Activated T-helper 2 cell treated with anti-CD3 and anti-CD28 coated beads, Interferon-gamma antibody, Interleukin-2, Interleukin-4, amounts not matched to agents 10 μg/mL and 5 μg/mL and 100 μg/mL, durations not matched to agents 14 hours and 24 hours and 36 hours (primary cell): ENCODE measurements at regions not wholly inside any gene's neighbourhood (a gene's known extent, or its start where the extent isn't known, plus 50 kb on each side); places are given as distances from the start of the nearest gene placed in this dataset.
"Not testable (repeated sequence)": the region's sequence is repeated elsewhere in the genome, so short reads cannot be mapped to it uniquely, and the experiment has no call there.

Experiments used
- DNase-seq: peaks from one replicate; pipeline ENCODE4 v3.0.0; 2021; ENCODE audit warnings: low spot score
- H3K27ac Mint-ChIP-seq: one replicate; pipeline ENCODE4 v1.8.0; 2021; ENCODE audit warnings: mixed read lengths
- H3K27me3 Mint-ChIP-seq: one replicate; pipeline ENCODE4 v1.8.0; 2021; ENCODE audit warnings: low read depth, mixed read lengths
- H3K36me3 Mint-ChIP-seq: one replicate; pipeline ENCODE4 v1.8.0; 2021; ENCODE audit warnings: low read depth, mixed read lengths
- H3K4me1 Mint-ChIP-seq: one replicate; pipeline ENCODE4 v1.8.0; 2021; ENCODE audit warnings: low read depth, mixed read lengths
- H3K4me3 Mint-ChIP-seq: one replicate; pipeline ENCODE4 v1.8.0; 2021; ENCODE audit warnings: low read depth, mild to moderate bottlenecking, moderate library complexity, mixed read lengths
- H3K9me3 Mint-ChIP-seq: one replicate; pipeline ENCODE4 v1.8.0; 2021; ENCODE audit warnings: mixed read lengths
- intact Hi-C: fragments of 100-400 bp; cut with micrococcal nuclease; formaldehyde crosslinking; loops from one replicate; pipeline ENCODE4 v1.15.1; 2023

GRCh38 chr2:209147981-209148380 lies 275.9 kb upstream of the MAP2 start:
- H3K4me3 Mint-ChIP-seq, result no peak overlapping the region
- DNase-seq, result no peak
- H3K4me1 Mint-ChIP-seq, result no peaks in the 10 kb centered on the region
- intact Hi-C loops, result no loop called here
- H3K27me3 Mint-ChIP-seq, result no peaks in the 10 kb centered on the region
- no peaks in the 10 kb centered on the region for H3K9me3 Mint-ChIP-seq
- H3K27ac Mint-ChIP-seq, result no peak overlapping the region
- H3K36me3 Mint-ChIP-seq, result no peaks in the 10 kb centered on the region

- DNase-seq, result no peak
Observed at GRCh38 chr2:209160800-209161588, 262.9 kb upstream of the MAP2 start.

GRCh38 chr2:209162129-209162528 lies 261.7 kb upstream of the MAP2 start:
- H3K27me3 Mint-ChIP-seq, result no peaks in the 10 kb centered on the region
- H3K9me3 Mint-ChIP-seq, result no peaks in the 10 kb centered on the region
- H3K27ac Mint-ChIP-seq, result no peak overlapping the region
- H3K4me1 Mint-ChIP-seq, result no peaks in the 10 kb centered on the region
- no peak for DNase-seq
- H3K36me3 Mint-ChIP-seq, result no peaks in the 10 kb centered on the region
- H3K4me3 Mint-ChIP-seq, result no peak overlapping the region
- intact Hi-C loops, result no loop called here

More at GRCh38 chr2:209160800-209161588, 262.9 kb upstream of the MAP2 start:
- Mint-ChIP-seq H3K36me3 (no peaks in the 10 kb centered on the region), H3K27ac (no peak overlapping the region), H3K4me3 (no peak overlapping the region), H3K4me1 (no peaks in the 10 kb centered on the region), H3K9me3 (no peaks in the 10 kb centered on the region), H3K27me3 (no peaks in the 10 kb centered on the region)
- intact Hi-C loops, result no loop called here

GRCh38 chr2:209181984-209182383 lies 241.9 kb upstream of the MAP2 start:
- H3K27me3 Mint-ChIP-seq, result no peaks in the 10 kb centered on the region
- H3K4me3 Mint-ChIP-seq, result no peak overlapping the region
- H3K27ac Mint-ChIP-seq, result no peak overlapping the region
- intact Hi-C loops, result no loop called here
- no peaks in the 10 kb centered on the region for H3K4me1 Mint-ChIP-seq
- H3K9me3 Mint-ChIP-seq, result peaks cover 5% of the 10 kb centered on the region
- H3K36me3 Mint-ChIP-seq, result no peaks in the 10 kb centered on the region
- DNase-seq, result no peak

GRCh38 chr2:209186886-209187285 lies 237.0 kb upstream of the MAP2 start:
- H3K4me1 Mint-ChIP-seq, intact Hi-C loops, H3K4me3 Mint-ChIP-seq, DNase-seq, H3K9me3 Mint-ChIP-seq, H3K36me3 Mint-ChIP-seq, H3K27me3 Mint-ChIP-seq, H3K27ac Mint-ChIP-seq: not testable (repeated sequence)

GRCh38 chr2:209189893-209190292 lies 234.0 kb upstream of the MAP2 start:
- H3K4me3 Mint-ChIP-seq, result no peak overlapping the region
- no peaks in the 10 kb centered on the region for H3K27me3 Mint-ChIP-seq
- H3K4me1 Mint-ChIP-seq, result no peaks in the 10 kb centered on the region
- H3K27ac Mint-ChIP-seq, result no peak overlapping the region
- intact Hi-C loops, result no loop called here
- H3K9me3 Mint-ChIP-seq, result no peaks in the 10 kb centered on the region
- no peaks in the 10 kb centered on the region for H3K36me3 Mint-ChIP-seq
- no peak for DNase-seq

- intact Hi-C loops, result no loop called here
- H3K27ac Mint-ChIP-seq, result no peak overlapping the region
- H3K4me3 Mint-ChIP-seq, result no peak overlapping the region
- H3K9me3 Mint-ChIP-seq, result no peaks in the 10 kb centered on the region
- no peaks in the 10 kb centered on the region for H3K36me3 Mint-ChIP-seq
- no peaks in the 10 kb centered on the region for H3K4me1 Mint-ChIP-seq
- no peak for DNase-seq
- H3K27me3 Mint-ChIP-seq, result no peaks in the 10 kb centered on the region
Observed at GRCh38 chr2:209191139-209191538, 232.7 kb upstream of the MAP2 start.

GRCh38 chr2:209194717-209195116 lies 229.1 kb upstream of the MAP2 start:
- DNase-seq, result no peak
- Mint-ChIP-seq H3K9me3 (peaks cover 6% of the 10 kb centered on the region), H3K4me3 (no peak overlapping the region), H3K27me3 (no peaks in the 10 kb centered on the region), H3K27ac (no peak overlapping the region), H3K4me1 (no peaks in the 10 kb centered on the region), H3K36me3 (no peaks in the 10 kb centered on the region)
- intact Hi-C loops, result no loop called here

GRCh38 chr2:209208211-209208610 lies 215.6 kb upstream of the MAP2 start:
- H3K27me3 Mint-ChIP-seq, result no peaks in the 10 kb centered on the region
- H3K27ac Mint-ChIP-seq, result no peak overlapping the region
- DNase-seq, result no peak
- intact Hi-C loops, result loop anchor here (2.0 to 10.0 kb wide), 3 partner anchors 741 to 1033 kb away; partner anchors contain the start of gene PTH2R
- H3K36me3 Mint-ChIP-seq, result no peaks in the 10 kb centered on the region
- H3K4me1 Mint-ChIP-seq, result peaks cover 3% of the 10 kb centered on the region
- H3K4me3 Mint-ChIP-seq, result peak overlapping the region; percentile 68
- no peaks in the 10 kb centered on the region for H3K9me3 Mint-ChIP-seq

GRCh38 chr2:209209943-209210342 lies 213.9 kb upstream of the MAP2 start:
- Mint-ChIP-seq H3K4me1 (peaks cover 3% of the 10 kb centered on the region), H3K4me3 (no peak overlapping the region), H3K9me3 (no peaks in the 10 kb centered on the region), H3K36me3 (no peaks in the 10 kb centered on the region), H3K27me3 (no peaks in the 10 kb centered on the region), H3K27ac (no peak overlapping the region)
- no peak for DNase-seq
- intact Hi-C loops, result loop anchor here (2.0 to 10.0 kb wide), 3 partner anchors 743 to 1035 kb away; partner anchors contain the start of gene PTH2R

GRCh38 chr2:209230560-209230959 lies 193.3 kb upstream of the MAP2 start:
- DNase-seq, result no peak
- no peak overlapping the region for H3K4me3 Mint-ChIP-seq
- H3K36me3 Mint-ChIP-seq, result no peaks in the 10 kb centered on the region
- no peak overlapping the region for H3K27ac Mint-ChIP-seq
- H3K4me1 Mint-ChIP-seq, result no peaks in the 10 kb centered on the region
- no peaks in the 10 kb centered on the region for H3K9me3 Mint-ChIP-seq
- H3K27me3 Mint-ChIP-seq, result no peaks in the 10 kb centered on the region
- intact Hi-C loops, result no loop called here

- Mint-ChIP-seq H3K9me3 (peaks cover 7% of the 10 kb centered on the region), H3K27me3 (no peaks in the 10 kb centered on the region), H3K36me3 (no peaks in the 10 kb centered on the region), H3K4me1 (no peaks in the 10 kb centered on the region), H3K27ac (no peak overlapping the region), H3K4me3 (no peak overlapping the region)
- DNase-seq, result no peak
- intact Hi-C loops, result no loop called here
Observed at GRCh38 chr2:209236377-209236776, 187.5 kb upstream of the MAP2 start.

GRCh38 chr2:209238765-209239584 lies 184.9 kb upstream of the MAP2 start:
- Mint-ChIP-seq H3K9me3 (peaks cover 14% of the 10 kb centered on the region), H3K4me3 (no peak overlapping the region), H3K27ac (no peak overlapping the region), H3K36me3 (no peaks in the 10 kb centered on the region), H3K27me3 (no peaks in the 10 kb centered on the region), H3K4me1 (no peaks in the 10 kb centered on the region)
- intact Hi-C loops, result no loop called here
- no peak for DNase-seq
